Esophagus (tissue), 2 donors: ENCODE measurements at regions not wholly inside any gene's neighbourhood (a gene's known extent, or its start where the extent isn't known, plus 50 kb on each side); places are given as distances from the start of the nearest gene placed in this dataset.

Experiments
- H3K27ac ChIP-seq, 2 donors: one replicate each; pipeline ENCODE4 v1.5.1; 2013; ENCODE audit warnings: low read depth in 2 of 2, mild to moderate bottlenecking in 2 of 2, inconsistent platforms in 1 of 2, low read length in 1 of 2, moderate library complexity in 1 of 2
- H3K27me3 ChIP-seq, 2 donors: one replicate each; pipeline ENCODE4 v1.6.1; 2013; ENCODE audit warnings: low read length in 2 of 2, control low read depth in 1 of 2, mild to moderate bottlenecking in 1 of 2; ENCODE audit not compliant: insufficient read depth in 2 of 2, control insufficient read depth in 1 of 2
- H3K36me3 ChIP-seq, 2 donors: one replicate each; pipeline ENCODE4 v1.6.1; 2013; ENCODE audit warnings: low read length in 1 of 2; ENCODE audit not compliant: control insufficient read depth in 2 of 2, insufficient read depth in 2 of 2
- H3K4me1 ChIP-seq, 2 donors: one replicate each; pipeline ENCODE4 v1.6.1; 2013; ENCODE audit warnings: low read length in 1 of 2; ENCODE audit not compliant: control insufficient read depth in 2 of 2, insufficient read depth in 2 of 2
- H3K4me3 ChIP-seq, 2 donors: one replicate each; pipeline ENCODE4 v1.5.1; 2013; ENCODE audit warnings: low read length in 2 of 2, mild to moderate bottlenecking in 2 of 2, low read depth in 1 of 2, moderate library complexity in 1 of 2
- H3K9me3 ChIP-seq, 2 donors: one replicate each; pipeline ENCODE4 v1.6.1; 2013; ENCODE audit warnings: mild to moderate bottlenecking in 2 of 2, low read depth in 1 of 2, low read length in 1 of 2, moderate library complexity in 1 of 2; ENCODE audit not compliant: control insufficient read depth in 2 of 2, insufficient read depth in 1 of 2
- WGBS, 2 donors: extraction: QIAGEN DNeasy Blood & Tissue Kit; methylation state at CpG; one replicate each; pipeline ENCODE4 v1.1.7; 2013; 5-methylcytosine and 5-hydroxymethylcytosine counted together
- donor health status: healthy with polysubstance abuse.
- donor health status: Bipolar disorder and iron deficiency.

DNA sequence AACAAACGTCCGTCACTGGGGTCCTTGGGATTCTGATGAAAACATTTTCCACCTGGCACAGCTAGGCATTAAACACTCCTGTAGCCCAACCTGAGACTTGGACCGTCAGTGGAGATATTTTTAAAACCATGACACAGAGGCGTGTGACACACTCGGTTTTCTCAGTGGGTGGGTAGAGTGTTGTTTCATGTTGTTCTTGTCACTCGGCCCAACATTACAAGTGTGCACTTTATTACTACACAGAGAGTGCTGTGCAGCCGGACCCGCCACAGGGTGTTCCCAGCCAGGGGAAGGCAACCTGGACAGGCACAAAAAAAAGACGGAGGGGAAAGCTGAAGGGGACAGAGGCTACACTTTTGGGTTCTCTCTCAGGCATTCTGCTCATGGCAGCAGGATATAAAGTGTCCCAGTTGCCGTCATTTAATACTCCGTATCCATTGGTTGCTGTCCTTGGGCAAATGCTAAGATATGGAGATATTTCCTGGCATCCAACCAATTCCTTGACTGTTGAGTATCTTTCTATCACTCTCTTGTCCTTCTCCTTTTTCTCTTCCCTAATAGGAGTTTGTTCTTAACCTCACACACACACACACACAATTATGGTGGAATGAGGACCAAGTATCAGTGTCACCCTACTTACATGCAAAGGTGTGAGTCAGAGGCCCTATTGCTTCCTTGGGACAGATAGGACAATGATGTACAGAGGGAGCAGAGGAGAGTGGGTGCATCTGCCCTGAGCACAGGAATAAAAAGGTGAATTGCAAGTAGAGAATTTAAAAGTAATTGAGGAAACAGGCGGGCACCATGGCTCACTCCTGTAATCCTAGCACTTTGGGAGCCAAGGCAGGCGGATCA is 154.1 kb upstream of the SOX9 start:
- Histone ChIP-seq H3K4me3 (no peak overlapping the region), H3K4me1 (peaks cover 0 to 2% of the 10 kb centered on the region in 2 donors), H3K9me3 (no peaks in the 10 kb centered on the region), H3K27me3 (no peaks in the 10 kb centered on the region), H3K27ac (no peak overlapping the region), H3K36me3 (no peaks in the 10 kb centered on the region)
- 81 to 84% methylated on average over 13 of the region's 13 CpGs for WGBS, 2 donors

DNA sequence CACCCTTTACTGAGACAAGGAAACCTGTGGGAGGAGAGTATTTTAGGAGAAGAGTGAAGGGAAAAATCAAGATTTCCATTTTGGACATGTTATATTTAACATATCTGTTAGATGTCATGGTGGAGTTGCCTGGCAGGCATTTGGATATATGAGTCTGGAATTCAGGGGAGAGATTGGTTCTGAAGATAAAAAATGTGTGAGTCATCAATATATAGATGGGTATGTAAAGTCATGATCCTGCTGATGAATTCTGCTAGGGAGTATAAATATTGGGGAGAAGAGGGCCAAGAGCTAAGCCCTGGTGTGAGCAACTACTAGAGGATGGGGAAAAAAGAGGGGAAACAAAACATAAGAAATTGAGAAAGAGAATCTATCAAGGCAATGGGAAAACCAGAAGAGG is 151.3 kb upstream of the SOX9 start:
- Histone ChIP-seq H3K27me3 (no peaks in the 10 kb centered on the region), H3K4me1 (peaks cover 0 to 2% of the 10 kb centered on the region in 2 donors), H3K27ac (no peak overlapping the region), H3K4me3 (no peak overlapping the region), H3K9me3 (no peaks in the 10 kb centered on the region), H3K36me3 (no peaks in the 10 kb centered on the region)

DNA sequence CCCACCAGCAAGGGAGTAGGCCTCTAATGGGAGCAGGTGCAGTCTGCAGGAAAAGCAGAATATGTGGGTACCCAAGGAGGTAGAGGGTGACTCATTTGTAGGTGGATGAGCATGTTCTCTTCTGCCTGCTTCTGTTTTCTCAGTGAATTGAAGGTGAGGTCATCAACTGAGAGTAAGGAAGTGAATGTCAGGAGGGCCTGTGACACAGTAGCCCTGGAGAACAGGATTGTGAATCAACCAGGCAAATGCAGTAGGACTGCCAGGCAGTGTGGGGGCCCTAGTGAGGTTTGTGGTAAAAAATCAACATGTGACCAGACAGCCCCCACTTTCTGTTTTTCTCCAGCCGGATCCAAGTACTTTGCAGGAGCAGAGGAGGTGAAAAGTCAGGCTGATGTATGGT is 150.5 kb upstream of the SOX9 start:
- Histone ChIP-seq H3K4me3 (no peak overlapping the region), H3K27ac (peak overlapping the region; percentile 58 to 81), H3K9me3 (no peaks in the 10 kb centered on the region), H3K27me3 (no peaks in the 10 kb centered on the region), H3K36me3 (no peaks in the 10 kb centered on the region), H3K4me1 (peaks cover 0 to 2% of the 10 kb centered on the region in 2 donors)
- 63 to 67% methylated on average over 1 of the region's 1 CpG for WGBS, 2 donors

DNA sequence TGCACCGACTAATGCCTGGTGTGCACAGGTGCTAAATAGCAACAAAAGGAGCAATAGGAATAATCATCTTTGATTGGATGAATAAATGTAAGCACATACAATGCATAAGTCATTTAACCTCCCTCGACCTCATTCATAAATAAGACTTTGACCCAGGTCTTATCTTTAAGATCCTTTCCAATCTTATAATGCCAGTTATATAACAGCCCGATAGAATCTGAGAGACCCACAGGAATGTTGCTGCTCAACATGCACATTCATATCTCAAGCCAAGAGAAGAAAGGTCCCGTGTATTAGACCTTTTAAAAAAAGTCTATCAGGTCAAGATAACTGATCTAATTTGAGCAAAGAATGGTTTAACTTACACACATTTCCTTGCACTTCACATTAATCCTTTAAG is 146.8 kb upstream of the SOX9 start:
- Histone ChIP-seq H3K4me3 (no peak overlapping the region), H3K27ac (no peak overlapping the region), H3K9me3 (no peaks in the 10 kb centered on the region), H3K36me3 (no peaks in the 10 kb centered on the region), H3K4me1 (peaks cover 2 to 5% of the 10 kb centered on the region in 2 donors), H3K27me3 (no peaks in the 10 kb centered on the region)
- WGBS, 2 donors: 72 to 85% methylated on average over 4 of the region's 4 CpGs

DNA sequence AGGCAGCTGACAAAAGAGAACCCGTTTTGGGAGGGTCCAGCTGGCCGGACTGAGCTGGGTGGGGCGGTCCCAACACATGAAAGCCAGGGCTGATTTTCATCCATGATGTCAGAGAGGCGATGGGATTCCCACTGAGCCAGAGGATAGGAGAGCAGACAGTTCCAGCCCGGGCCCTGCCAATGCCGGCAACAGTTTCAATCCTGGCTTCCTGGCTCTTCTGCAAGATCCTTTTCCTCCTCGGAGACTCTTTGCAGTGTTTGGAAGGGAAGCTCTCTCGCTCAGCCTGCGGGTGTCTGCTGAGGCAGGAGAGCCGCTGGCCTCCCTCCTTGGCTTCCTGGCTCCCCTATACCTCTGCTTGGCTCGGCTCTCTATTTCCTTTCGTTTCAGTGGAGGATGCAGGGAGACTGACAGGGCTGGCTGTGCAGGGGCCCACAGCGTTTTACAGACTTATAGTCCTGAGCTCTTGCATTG is 145.5 kb upstream of the SOX9 start:
- WGBS, 2 donors: 7 to 24% methylated on average over 13 of the region's 13 CpGs
- H3K36me3 ChIP-seq: no peaks in the 10 kb centered on the region
- peak overlapping the region; percentile 14 to 43 for H3K4me3 ChIP-seq
- H3K9me3 ChIP-seq: no peaks in the 10 kb centered on the region
- H3K27me3 ChIP-seq: no peaks in the 10 kb centered on the region
- peak overlapping the region; percentile 57 to 76 for H3K27ac ChIP-seq
- peaks cover 2 to 3% of the 10 kb centered on the region in 2 donors for H3K4me1 ChIP-seq

DNA sequence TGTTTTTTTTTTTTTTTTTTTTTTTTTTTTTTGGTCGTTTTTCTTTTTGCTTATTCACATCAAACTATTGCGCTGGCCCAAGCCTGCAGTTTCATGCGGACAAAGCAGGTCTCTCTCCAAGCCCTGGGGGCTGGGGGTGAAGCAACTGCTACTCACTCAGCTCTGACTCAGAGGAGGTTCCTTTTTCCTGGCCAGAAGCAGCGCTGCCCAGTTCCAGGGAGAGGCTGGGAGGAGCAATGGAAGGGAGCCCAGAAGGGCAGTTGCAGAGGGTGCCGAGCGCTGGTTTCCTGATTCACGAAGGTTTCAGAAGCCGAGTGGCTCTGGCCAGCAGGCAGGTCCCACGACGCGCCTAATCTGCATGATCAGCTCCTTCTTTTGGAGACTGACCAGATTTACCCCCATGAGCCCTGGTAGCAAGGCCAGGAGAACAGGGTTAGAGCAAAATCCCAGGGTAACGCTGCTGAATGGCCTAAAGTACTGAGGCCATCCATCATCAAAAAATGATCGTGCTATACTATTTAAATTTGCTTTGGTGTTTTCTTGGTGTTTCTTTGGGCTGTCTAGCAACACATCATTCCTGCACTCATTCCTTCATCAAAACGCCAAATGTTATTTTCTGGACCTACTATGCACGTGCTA is 144.7 kb upstream of the SOX9 start:
- no peaks in the 10 kb centered on the region for H3K9me3 ChIP-seq
- 21 to 41% methylated on average over 15 of the region's 15 CpGs for WGBS, 2 donors
- peak overlapping the region; percentile 64 to 83 for H3K27ac ChIP-seq
- H3K4me3 ChIP-seq: no peak overlapping the region
- no peaks in the 10 kb centered on the region for H3K27me3 ChIP-seq
- H3K4me1 ChIP-seq: peaks cover 2 to 3% of the 10 kb centered on the region in 2 donors
- no peaks in the 10 kb centered on the region for H3K36me3 ChIP-seq

DNA sequence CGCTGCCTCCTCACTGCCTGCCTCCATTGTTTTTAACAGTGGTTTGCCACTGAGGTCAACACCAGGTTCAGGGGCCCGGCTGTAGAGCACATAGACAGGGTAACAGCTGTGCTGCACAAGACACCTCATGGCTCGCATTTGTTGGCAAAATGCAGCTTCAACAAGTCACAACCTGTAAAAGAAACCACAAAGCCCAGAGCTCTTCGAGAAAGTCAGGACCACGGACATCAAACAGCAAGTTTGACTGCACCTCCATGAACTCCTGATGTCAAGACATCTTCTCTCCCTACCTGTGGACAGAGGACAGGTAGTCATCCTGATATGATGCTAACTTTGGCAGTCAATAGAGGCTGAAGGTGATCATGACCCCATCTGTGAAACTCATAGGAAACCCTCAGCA is 142.4 kb upstream of the SOX9 start:
- no peaks in the 10 kb centered on the region for H3K27me3 ChIP-seq
- no peak overlapping the region for H3K27ac ChIP-seq
- WGBS, 2 donors: 45 to 60% methylated on average over 5 of the region's 5 CpGs
- no peak overlapping the region for H3K4me3 ChIP-seq
- H3K4me1 ChIP-seq: peaks cover 2 to 3% of the 10 kb centered on the region in 2 donors
- no peaks in the 10 kb centered on the region for H3K36me3 ChIP-seq
- no peaks in the 10 kb centered on the region for H3K9me3 ChIP-seq

DNA sequence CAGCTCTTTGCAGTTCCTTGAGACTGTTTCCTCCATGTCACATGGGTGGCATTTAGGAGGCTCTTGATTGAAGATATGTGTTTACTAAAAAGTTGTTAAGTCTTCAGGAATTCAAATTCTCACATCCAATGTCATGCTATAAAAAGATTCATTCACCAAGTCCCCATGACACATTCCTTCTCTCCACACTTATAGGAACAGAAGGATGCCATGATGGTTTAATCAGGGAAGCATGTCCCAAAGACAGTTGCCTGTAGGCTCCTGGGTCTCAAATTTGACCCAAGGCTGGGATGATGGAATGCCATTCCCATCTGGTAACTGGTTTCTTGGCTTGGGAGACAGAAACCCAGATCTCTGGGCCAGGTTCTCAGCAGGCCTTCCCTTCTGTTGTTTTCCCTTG is 140.6 kb upstream of the SOX9 start:
- Histone ChIP-seq H3K9me3 (no peaks in the 10 kb centered on the region), H3K27me3 (no peaks in the 10 kb centered on the region), H3K36me3 (no peaks in the 10 kb centered on the region), H3K4me3 (no peak overlapping the region), H3K4me1 (peaks cover 2 to 3% of the 10 kb centered on the region in 2 donors), H3K27ac (no peak overlapping the region)

DNA sequence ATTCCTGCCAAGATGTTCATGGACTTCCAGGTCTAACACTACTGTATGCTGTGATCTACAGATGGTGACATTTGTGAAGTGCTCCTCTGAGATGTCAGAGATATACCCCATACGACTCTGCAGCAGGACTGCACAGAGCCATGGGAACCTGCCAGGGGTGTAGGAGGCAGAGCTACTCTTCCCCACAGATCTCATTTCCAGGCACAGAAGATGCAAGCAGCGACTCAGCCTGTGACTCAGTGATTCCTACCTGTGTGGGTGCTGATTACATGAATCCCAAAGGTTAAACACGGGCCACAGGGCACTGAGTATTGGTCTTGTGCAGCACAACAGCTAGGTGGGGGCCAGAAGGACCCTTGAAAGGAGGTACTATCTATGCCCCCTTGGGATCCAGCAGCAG is 137.0 kb upstream of the SOX9 start:
- Histone ChIP-seq H3K9me3 (no peaks in the 10 kb centered on the region), H3K27ac (no peak overlapping the region)
- WGBS, 2 donors: 45 to 72% methylated on average over 3 of the region's 3 CpGs

More for the DNA sequence above, 137.0 kb upstream of the SOX9 start:
- H3K36me3 ChIP-seq: no peaks in the 10 kb centered on the region
- H3K4me1 ChIP-seq: no peaks in the 10 kb centered on the region
- H3K4me3 ChIP-seq: no peak overlapping the region
- H3K27me3 ChIP-seq: no peaks in the 10 kb centered on the region
